Osteocyte (in vitro differentiated cells): ENCODE measurements at regions not wholly inside any gene's neighbourhood (a gene's known extent, or its start where the extent isn't known, plus 50 kb on each side); places are given as distances from the start of the nearest gene placed in this dataset.
"Not testable (repeated sequence)": the region's sequence is repeated elsewhere in the genome, so short reads cannot be mapped to it uniquely, and the experiment has no call there.

Experiments
- DNase-seq: peaks from one replicate; pipeline ENCODE4 v3.0.0; 2021; ENCODE audit warnings: mixed read lengths; ENCODE audit not compliant: unreplicated experiment; ENCODE audit errors: extremely low spot score
- H3K27ac Mint-ChIP-seq: one replicate; pipeline ENCODE4 v1.8.0; 2021; ENCODE audit warnings: mild to moderate bottlenecking, mixed read lengths; ENCODE audit not compliant: unreplicated experiment
- H3K27me3 Mint-ChIP-seq: one replicate; pipeline ENCODE4 v1.8.0; 2021; ENCODE audit warnings: mixed read lengths; ENCODE audit not compliant: unreplicated experiment
- H3K36me3 Mint-ChIP-seq: one replicate; pipeline ENCODE4 v1.8.0; 2021; ENCODE audit warnings: mixed read lengths; ENCODE audit not compliant: unreplicated experiment
- H3K4me1 Mint-ChIP-seq: one replicate; pipeline ENCODE4 v1.8.0; 2021; ENCODE audit warnings: mixed read lengths; ENCODE audit not compliant: unreplicated experiment
- H3K4me3 Mint-ChIP-seq: one replicate; pipeline ENCODE4 v1.8.0; 2021; ENCODE audit warnings: mild to moderate bottlenecking, moderate library complexity, mixed read lengths; ENCODE audit not compliant: unreplicated experiment
- H3K9me3 Mint-ChIP-seq: one replicate; pipeline ENCODE4 v1.8.0; 2021; ENCODE audit warnings: mixed read lengths; ENCODE audit not compliant: unreplicated experiment
- TF ChIP-seq, protein P1 (sequence below): fragments of 200-600 bp; sonication (generic); IDR thresholded peaks from 2 replicates; pipeline ENCODE4 v1.5.0; 2021; ENCODE audit warnings: antibody characterized with exemption, mild to moderate bottlenecking, moderate library complexity

- not testable (repeated sequence) for H3K4me1 Mint-ChIP-seq, H3K4me3 Mint-ChIP-seq, H3K36me3 Mint-ChIP-seq, H3K27me3 Mint-ChIP-seq, DNase-seq, H3K27ac Mint-ChIP-seq
- peaks cover 18% of the 10 kb centered on the region for H3K9me3 Mint-ChIP-seq
Observed at GRCh38 chrX:123788193-123788592, 55.3 kb upstream of the THOC2 start.

DNA sequence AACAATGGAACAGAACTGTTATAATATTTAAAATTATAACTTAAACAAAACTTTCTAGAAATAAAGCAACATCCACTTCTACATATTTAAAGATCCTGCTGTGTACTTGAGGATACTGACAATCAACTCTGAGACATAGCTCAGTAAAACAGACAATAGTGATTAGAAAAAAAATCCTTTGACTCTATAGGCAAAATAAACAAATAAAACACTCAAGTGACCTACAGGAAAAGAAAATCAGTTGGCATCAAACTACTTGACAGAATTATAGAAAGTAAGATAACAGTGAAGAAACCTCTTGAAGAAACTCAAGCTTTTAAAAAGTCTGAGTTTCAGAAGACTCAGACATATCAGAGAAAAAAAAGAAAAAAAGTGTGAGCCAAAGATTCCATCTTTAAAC lies 55.9 kb upstream of the THOC2 start:
- Mint-ChIP-seq H3K27me3 (no peaks in the 10 kb centered on the region), H3K27ac (no peak overlapping the region), H3K36me3 (no peaks in the 10 kb centered on the region), H3K4me1 (peaks cover 2% of the 10 kb centered on the region), H3K4me3 (no peak overlapping the region), H3K9me3 (peaks cover 18% of the 10 kb centered on the region)
- TF ChIP-seq, protein P1, sequence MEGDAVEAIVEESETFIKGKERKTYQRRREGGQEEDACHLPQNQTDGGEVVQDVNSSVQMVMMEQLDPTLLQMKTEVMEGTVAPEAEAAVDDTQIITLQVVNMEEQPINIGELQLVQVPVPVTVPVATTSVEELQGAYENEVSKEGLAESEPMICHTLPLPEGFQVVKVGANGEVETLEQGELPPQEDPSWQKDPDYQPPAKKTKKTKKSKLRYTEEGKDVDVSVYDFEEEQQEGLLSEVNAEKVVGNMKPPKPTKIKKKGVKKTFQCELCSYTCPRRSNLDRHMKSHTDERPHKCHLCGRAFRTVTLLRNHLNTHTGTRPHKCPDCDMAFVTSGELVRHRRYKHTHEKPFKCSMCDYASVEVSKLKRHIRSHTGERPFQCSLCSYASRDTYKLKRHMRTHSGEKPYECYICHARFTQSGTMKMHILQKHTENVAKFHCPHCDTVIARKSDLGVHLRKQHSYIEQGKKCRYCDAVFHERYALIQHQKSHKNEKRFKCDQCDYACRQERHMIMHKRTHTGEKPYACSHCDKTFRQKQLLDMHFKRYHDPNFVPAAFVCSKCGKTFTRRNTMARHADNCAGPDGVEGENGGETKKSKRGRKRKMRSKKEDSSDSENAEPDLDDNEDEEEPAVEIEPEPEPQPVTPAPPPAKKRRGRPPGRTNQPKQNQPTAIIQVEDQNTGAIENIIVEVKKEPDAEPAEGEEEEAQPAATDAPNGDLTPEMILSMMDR, result no peak
- no peak for DNase-seq

GRCh38 chrX:123797543-123798447 lies 62.1 kb upstream of the XIAP start:
- Mint-ChIP-seq H3K36me3 (no peaks in the 10 kb centered on the region), H3K9me3 (no peaks in the 10 kb centered on the region), H3K27ac (no peak overlapping the region), H3K4me1 (no peaks in the 10 kb centered on the region), H3K4me3 (no peak overlapping the region), H3K27me3 (no peaks in the 10 kb centered on the region)
- DNase-seq, result no peak
- TF ChIP-seq, protein P1, result no peak

DNA sequence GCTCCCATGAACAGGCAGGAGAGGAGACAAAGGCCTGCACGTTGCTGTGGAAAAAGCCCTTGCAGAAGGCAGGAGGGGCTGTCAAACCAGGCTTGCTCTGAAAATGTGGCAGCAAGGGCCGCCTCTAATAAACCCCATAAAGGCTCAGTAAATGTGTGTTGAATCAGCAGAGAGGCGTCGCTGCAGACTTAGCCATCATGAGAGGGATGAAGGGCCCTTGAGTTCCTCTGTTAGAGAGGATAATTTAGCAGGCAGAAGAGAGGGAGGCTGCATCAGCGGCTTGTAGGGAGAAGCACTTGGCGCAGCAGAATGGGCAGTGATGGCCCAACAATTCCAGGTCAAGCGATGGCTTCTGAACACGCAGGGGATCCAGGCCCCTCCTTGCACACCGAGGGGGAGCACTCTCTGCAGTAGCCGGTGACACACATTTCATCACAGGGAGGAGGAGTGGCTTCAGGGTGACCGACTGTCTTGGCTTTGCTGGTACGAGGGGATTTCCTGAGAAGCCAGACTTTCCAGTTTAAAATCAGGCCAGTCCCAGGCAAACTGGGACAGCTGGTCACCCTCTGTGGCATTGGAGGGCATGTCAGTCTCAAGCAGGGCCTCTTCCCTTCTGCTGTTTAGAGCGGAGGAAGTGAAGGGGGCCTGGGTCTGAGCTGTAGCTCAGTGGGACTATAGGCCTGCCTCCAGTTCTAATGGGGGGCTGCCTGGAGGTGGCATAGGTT lies 61.0 kb upstream of the XIAP start:
- not testable (repeated sequence) for H3K4me3 Mint-ChIP-seq, DNase-seq, H3K36me3 Mint-ChIP-seq, H3K9me3 Mint-ChIP-seq, H3K27me3 Mint-ChIP-seq, H3K4me1 Mint-ChIP-seq, H3K27ac Mint-ChIP-seq

GRCh38 chrX:123801901-123802300 lies 58.0 kb upstream of the XIAP start:
- Mint-ChIP-seq H3K4me3 (no peak overlapping the region), H3K27me3 (no peaks in the 10 kb centered on the region), H3K4me1 (peaks cover 3% of the 10 kb centered on the region), H3K9me3 (peaks cover 3% of the 10 kb centered on the region), H3K36me3 (no peaks in the 10 kb centered on the region), H3K27ac (no peak overlapping the region)
- no peak for DNase-seq
- TF ChIP-seq, protein P1, result no peak
